ENCODE measurements at regions not wholly inside any gene's neighbourhood (a gene's known extent, or its start where the extent isn't known, plus 50 kb on each side); places are given as distances from the start of the nearest gene placed in this dataset.

DNA sequence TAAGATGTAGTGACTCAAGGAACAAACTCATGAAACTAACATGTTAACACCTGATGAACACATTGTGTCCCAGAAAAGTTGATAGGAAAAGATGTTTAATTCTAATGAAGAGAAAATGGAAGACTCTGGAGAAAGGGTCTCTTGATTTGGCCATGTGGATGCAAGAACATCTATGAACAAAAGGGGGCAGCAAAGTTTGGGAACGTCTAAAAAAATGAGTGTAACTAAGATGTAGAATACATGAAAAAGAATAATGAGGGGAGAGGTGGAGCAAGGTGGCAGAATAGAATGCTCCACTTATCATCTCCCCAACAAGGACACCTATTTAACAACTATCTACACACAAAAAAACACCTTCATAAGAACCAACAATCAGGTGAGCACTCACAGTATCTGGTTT lies 805.1 kb downstream of the TNS3 start:
- no peaks in the 10 kb centered on the region for H3K4me1 Mint-ChIP-seq (ENCODE audit: low read depth)
- intact Hi-C loops (cut with micrococcal nuclease) = no loop called here
- H3K9me3 Mint-ChIP-seq = peaks cover 17% of the 10 kb centered on the region
- TF ChIP-seq, protein P1, sequence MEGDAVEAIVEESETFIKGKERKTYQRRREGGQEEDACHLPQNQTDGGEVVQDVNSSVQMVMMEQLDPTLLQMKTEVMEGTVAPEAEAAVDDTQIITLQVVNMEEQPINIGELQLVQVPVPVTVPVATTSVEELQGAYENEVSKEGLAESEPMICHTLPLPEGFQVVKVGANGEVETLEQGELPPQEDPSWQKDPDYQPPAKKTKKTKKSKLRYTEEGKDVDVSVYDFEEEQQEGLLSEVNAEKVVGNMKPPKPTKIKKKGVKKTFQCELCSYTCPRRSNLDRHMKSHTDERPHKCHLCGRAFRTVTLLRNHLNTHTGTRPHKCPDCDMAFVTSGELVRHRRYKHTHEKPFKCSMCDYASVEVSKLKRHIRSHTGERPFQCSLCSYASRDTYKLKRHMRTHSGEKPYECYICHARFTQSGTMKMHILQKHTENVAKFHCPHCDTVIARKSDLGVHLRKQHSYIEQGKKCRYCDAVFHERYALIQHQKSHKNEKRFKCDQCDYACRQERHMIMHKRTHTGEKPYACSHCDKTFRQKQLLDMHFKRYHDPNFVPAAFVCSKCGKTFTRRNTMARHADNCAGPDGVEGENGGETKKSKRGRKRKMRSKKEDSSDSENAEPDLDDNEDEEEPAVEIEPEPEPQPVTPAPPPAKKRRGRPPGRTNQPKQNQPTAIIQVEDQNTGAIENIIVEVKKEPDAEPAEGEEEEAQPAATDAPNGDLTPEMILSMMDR (IDR thresholded peaks at IDR 0.05) = no peak
- no peak overlapping the region for H3K27ac Mint-ChIP-seq
- POLR2A ChIA-PET = no interaction called here
- ATAC-seq (no peak), DNase-seq (no peak)
- CTCF ChIA-PET = no interaction called here
- H3K36me3 Mint-ChIP-seq (ENCODE audit: low read depth) = no peaks in the 10 kb centered on the region
- no peaks in the 10 kb centered on the region for H3K27me3 Mint-ChIP-seq
- H3K4me3 Mint-ChIP-seq = no peak overlapping the region

DNA sequence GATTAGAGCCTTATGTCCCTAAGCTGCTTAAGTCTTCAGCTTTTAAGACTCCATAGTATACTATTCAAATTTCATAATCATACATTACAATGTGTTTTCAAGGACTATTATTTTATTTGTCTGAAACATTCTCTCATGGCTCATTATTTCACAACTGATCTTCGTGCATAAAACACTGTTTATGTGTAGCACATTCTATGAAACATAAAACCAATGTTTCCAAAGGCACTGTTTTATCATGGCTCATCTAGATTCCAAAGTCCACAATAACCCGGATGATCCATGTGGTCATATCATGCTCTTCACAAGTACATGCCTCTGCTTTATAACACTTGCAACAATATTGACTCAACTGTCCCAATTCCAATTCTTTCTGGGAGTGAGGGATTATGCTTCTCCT lies 806.1 kb downstream of the TNS3 start:
- H3K9me3 Mint-ChIP-seq = peaks cover 16% of the 10 kb centered on the region
- CTCF ChIA-PET = no interaction called here
- H3K4me3 Mint-ChIP-seq = no peak overlapping the region
- no peaks in the 10 kb centered on the region for H3K36me3 Mint-ChIP-seq (ENCODE audit: low read depth)
- no peaks in the 10 kb centered on the region for H3K4me1 Mint-ChIP-seq (ENCODE audit: low read depth)
- TF ChIP-seq, protein P1 (IDR thresholded peaks at IDR 0.05) = no peak
- ATAC-seq = no peak
- no peak overlapping the region for H3K27ac Mint-ChIP-seq
- intact Hi-C loops (cut with micrococcal nuclease) = no loop called here
- POLR2A ChIA-PET = no interaction called here
- H3K27me3 Mint-ChIP-seq = no peaks in the 10 kb centered on the region
- no peak for DNase-seq

DNA sequence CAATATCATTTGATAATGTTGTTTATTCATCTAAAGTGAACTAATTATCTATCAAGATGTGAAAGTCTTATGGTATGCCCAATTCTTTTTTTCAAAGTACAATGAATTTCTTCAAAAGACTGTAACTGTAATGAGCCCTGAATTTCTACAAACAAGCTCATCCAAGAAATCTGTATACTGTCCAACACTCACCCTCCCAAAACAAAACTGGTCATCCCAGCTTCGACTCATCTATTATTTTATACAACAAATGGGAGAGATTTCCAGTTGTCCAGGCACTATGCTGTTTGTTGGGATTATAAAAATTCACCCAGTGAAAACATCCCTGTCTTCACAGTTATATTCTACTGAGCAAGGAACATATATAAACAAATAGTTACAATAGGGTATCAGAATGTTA lies 806.9 kb downstream of the TNS3 start:
- Mint-ChIP-seq H3K9me3 (peaks cover 12% of the 10 kb centered on the region), H3K4me3 (no peak overlapping the region), H3K27ac (no peak overlapping the region), H3K27me3 (no peaks in the 10 kb centered on the region), H3K36me3 (ENCODE audit: low read depth) (no peaks in the 10 kb centered on the region), H3K4me1 (ENCODE audit: low read depth) (no peaks in the 10 kb centered on the region)
- POLR2A ChIA-PET = no interaction called here
- ATAC-seq (no peak), DNase-seq (no peak)
- intact Hi-C loops (cut with micrococcal nuclease) = no loop called here
- CTCF ChIA-PET = no interaction called here
- TF ChIP-seq, protein P1 (IDR thresholded peaks at IDR 0.05) = no peak

- Mint-ChIP-seq H3K4me1 (ENCODE audit: low read depth) (no peaks in the 10 kb centered on the region), H3K27me3 (no peaks in the 10 kb centered on the region), H3K27ac (no peak overlapping the region), H3K9me3 (peaks cover 8% of the 10 kb centered on the region), H3K36me3 (ENCODE audit: low read depth) (no peaks in the 10 kb centered on the region), H3K4me3 (no peak overlapping the region)
- ChIA-PET CTCF (no interaction called here), POLR2A (no interaction called here)
- TF ChIP-seq, protein P1 (IDR thresholded peaks at IDR 0.05) = no peak
- intact Hi-C loops (cut with micrococcal nuclease) = no loop called here
- no peak for DNase-seq
- ATAC-seq = no peak
These were observed 807.4 kb downstream of the TNS3 start for GRCh38 chr7:46774515-46774914.

DNA sequence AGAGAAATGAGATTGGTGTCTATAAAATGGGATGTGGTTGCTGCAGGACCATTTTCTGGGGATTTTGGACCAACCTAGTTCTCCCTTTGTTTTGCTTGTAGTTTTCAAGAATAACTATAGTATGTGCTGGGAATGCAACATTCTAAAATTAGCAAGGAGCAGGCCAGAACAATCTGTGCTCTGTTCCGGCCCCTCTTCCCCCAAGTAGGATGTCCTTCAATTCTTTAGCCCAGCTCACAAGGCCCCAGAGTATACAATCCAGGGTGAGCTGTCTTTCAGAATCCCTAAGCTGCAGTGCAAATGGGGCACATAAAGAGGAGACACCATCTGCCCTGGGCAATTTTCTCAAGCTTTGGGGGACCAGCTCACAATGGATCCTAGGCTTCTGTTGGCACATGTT lies 809.1 kb downstream of the TNS3 start:
- TF ChIP-seq, protein P1 (IDR thresholded peaks at IDR 0.05) = no peak
- ChIA-PET POLR2A (no interaction called here), CTCF (no interaction called here)
- H3K36me3 Mint-ChIP-seq (ENCODE audit: low read depth) = no peaks in the 10 kb centered on the region
- no peak overlapping the region for H3K27ac Mint-ChIP-seq
- ATAC-seq (no peak), DNase-seq (no peak)
- no peaks in the 10 kb centered on the region for H3K27me3 Mint-ChIP-seq
- H3K4me3 Mint-ChIP-seq = no peak overlapping the region
- intact Hi-C loops (cut with micrococcal nuclease) = no loop called here
- H3K9me3 Mint-ChIP-seq = peaks cover 10% of the 10 kb centered on the region
- no peaks in the 10 kb centered on the region for H3K4me1 Mint-ChIP-seq (ENCODE audit: low read depth)
